ENCODE measurements at regions not wholly inside any gene's neighbourhood (a gene's known extent, or its start where the extent isn't known, plus 50 kb on each side); places are given as distances from the start of the nearest gene placed in this dataset.

DNA sequence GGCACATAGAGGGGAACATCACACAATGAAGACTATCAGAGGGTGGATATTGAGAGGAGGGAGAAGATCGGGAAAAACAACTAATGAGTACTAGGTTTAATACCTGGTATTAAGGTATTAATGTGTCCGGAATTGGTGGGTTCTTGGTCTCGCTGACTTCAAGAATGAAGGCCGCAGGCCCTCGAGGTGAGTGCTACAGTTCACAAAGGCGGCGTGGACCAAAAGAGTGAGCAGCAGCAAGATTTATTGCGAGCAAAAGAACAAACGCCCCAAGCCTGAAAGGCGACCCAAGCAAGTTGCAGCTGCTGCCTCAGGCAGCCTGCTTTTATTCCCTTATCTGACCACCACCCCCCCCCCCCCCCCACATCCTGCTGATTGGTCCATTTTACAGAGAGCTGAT is 2022.8 kb downstream of the NCAM2 start:
- Mint-ChIP-seq H3K27ac (no peak overlapping the region), H3K9me3 (peaks cover 16 to 26% of the 10 kb centered on the region in 2 donors), H3K27me3 (ENCODE audit: low read depth in 2 of 2) (no peaks in the 10 kb centered on the region), H3K4me1 (no peaks in the 10 kb centered on the region), H3K36me3 (peaks cover 14% of the 10 kb centered on the region), H3K4me3 (no peak overlapping the region)
- Histone ChIP-seq H3K9me3 (ENCODE audit: control insufficient read depth, insufficient read depth, low read length) (no peaks in the 10 kb centered on the region), H3K27me3 (ENCODE audit: control insufficient read depth, insufficient read depth, low read length) (no peaks in the 10 kb centered on the region), H3K27ac (ENCODE audit: low read length) (no peak overlapping the region), H3K4me1 (ENCODE audit: control insufficient read depth, insufficient read depth, low read length) (no peaks in the 10 kb centered on the region), H3K4me3 (ENCODE audit: low read length) (no peak overlapping the region), H3K36me3 (ENCODE audit: control insufficient read depth, insufficient read depth, low read length) (no peaks in the 10 kb centered on the region)
- TF ChIP-seq, protein P1, sequence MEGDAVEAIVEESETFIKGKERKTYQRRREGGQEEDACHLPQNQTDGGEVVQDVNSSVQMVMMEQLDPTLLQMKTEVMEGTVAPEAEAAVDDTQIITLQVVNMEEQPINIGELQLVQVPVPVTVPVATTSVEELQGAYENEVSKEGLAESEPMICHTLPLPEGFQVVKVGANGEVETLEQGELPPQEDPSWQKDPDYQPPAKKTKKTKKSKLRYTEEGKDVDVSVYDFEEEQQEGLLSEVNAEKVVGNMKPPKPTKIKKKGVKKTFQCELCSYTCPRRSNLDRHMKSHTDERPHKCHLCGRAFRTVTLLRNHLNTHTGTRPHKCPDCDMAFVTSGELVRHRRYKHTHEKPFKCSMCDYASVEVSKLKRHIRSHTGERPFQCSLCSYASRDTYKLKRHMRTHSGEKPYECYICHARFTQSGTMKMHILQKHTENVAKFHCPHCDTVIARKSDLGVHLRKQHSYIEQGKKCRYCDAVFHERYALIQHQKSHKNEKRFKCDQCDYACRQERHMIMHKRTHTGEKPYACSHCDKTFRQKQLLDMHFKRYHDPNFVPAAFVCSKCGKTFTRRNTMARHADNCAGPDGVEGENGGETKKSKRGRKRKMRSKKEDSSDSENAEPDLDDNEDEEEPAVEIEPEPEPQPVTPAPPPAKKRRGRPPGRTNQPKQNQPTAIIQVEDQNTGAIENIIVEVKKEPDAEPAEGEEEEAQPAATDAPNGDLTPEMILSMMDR (IDR thresholded peaks at IDR 0.05): no peak
- no peak for ATAC-seq
- intact Hi-C loops (cut with micrococcal nuclease): no loop called here
- DNase-seq: no peak
- WGBS (ENCODE audit: insufficient coverage): 92% methylated on average over 10 of the region's 10 CpGs

DNA sequence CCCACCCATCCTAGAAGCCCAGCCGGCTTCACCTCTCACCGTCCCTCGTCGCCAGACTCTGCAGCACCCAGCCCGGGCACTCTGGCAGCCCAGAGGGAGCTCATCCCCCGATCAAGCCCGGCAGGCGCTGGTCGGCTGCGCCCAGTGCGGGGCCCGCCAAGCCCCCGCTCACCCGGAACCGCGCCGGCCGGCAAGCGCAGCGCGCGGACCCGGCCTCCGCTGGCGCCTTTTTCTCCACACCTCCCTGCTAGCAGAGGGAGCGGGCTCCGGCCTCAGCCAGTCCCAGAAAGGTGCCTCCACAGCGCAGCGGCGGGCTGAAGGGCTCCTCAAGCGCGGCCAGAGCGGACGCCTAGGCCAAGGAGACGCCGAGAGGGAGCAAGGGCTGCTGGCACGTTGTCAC is 2023.3 kb downstream of the NCAM2 start:
- H3K9me3 ChIP-seq (ENCODE audit: control insufficient read depth, insufficient read depth, low read length): no peaks in the 10 kb centered on the region
- TF ChIP-seq, protein P1 (IDR thresholded peaks at IDR 0.05): no peak
- DNase-seq (no peak), ATAC-seq (no peak)
- H3K9me3 Mint-ChIP-seq: peaks cover 15 to 25% of the 10 kb centered on the region in 2 donors
- H3K36me3 Mint-ChIP-seq: peaks cover 14% of the 10 kb centered on the region
- no peak overlapping the region for H3K4me3 Mint-ChIP-seq
- H3K27ac ChIP-seq (ENCODE audit: low read length): no peak overlapping the region
- no peaks in the 10 kb centered on the region for H3K4me1 ChIP-seq (ENCODE audit: control insufficient read depth, insufficient read depth, low read length)
- intact Hi-C loops (cut with micrococcal nuclease): no loop called here
- no peak overlapping the region for H3K4me3 ChIP-seq (ENCODE audit: low read length)
- H3K4me1 Mint-ChIP-seq: no peaks in the 10 kb centered on the region
- H3K27me3 ChIP-seq (ENCODE audit: control insufficient read depth, insufficient read depth, low read length): no peaks in the 10 kb centered on the region
- H3K27ac Mint-ChIP-seq: no peak overlapping the region
- H3K27me3 Mint-ChIP-seq (ENCODE audit: low read depth in 2 of 2): no peaks in the 10 kb centered on the region
- no peaks in the 10 kb centered on the region for H3K36me3 ChIP-seq (ENCODE audit: control insufficient read depth, insufficient read depth, low read length)
- WGBS (ENCODE audit: insufficient coverage): 91% methylated on average over 37 of the region's 37 CpGs

DNA sequence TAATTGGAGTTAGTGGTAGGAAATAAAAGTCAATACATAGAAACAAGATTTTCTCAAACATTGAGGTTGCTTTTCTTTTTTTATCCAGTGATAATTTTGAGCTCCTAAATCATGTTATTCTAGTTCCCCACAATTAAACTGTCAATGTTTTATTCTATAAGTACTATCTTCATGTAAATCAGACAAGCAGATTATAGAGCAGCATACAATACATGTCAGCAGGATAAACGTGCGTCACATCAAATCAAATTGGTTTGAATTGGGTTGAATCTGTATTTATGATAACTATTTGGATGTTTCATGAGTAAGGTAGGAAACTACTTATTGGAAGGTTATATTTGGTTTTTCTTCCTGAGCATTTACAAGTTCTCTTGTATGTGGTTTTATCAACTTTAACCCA is 2028.7 kb downstream of the NCAM2 start:
- 97% methylated on average over 2 of the region's 2 CpGs for WGBS (ENCODE audit: insufficient coverage)
- no peaks in the 10 kb centered on the region for H3K36me3 ChIP-seq (ENCODE audit: control insufficient read depth, insufficient read depth, low read length)
- TF ChIP-seq, protein P1 (IDR thresholded peaks at IDR 0.05): no peak
- no peak for DNase-seq
- no peak overlapping the region for H3K27ac ChIP-seq (ENCODE audit: low read length)
- peaks cover 21% of the 10 kb centered on the region for H3K36me3 Mint-ChIP-seq
- no peak for ATAC-seq
- no peak overlapping the region for H3K4me3 Mint-ChIP-seq
- H3K9me3 ChIP-seq (ENCODE audit: control insufficient read depth, insufficient read depth, low read length): peaks cover 2% of the 10 kb centered on the region
- intact Hi-C loops (cut with micrococcal nuclease): no loop called here
- H3K4me1 Mint-ChIP-seq: no peaks in the 10 kb centered on the region
- no peak overlapping the region for H3K27ac Mint-ChIP-seq
- H3K4me1 ChIP-seq (ENCODE audit: control insufficient read depth, insufficient read depth, low read length): no peaks in the 10 kb centered on the region
- H3K4me3 ChIP-seq (ENCODE audit: low read length): no peak overlapping the region
- no peaks in the 10 kb centered on the region for H3K27me3 Mint-ChIP-seq (ENCODE audit: low read depth in 2 of 2)
- peaks cover 17 to 28% of the 10 kb centered on the region in 2 donors for H3K9me3 Mint-ChIP-seq
- H3K27me3 ChIP-seq (ENCODE audit: control insufficient read depth, insufficient read depth, low read length): no peaks in the 10 kb centered on the region

DNA sequence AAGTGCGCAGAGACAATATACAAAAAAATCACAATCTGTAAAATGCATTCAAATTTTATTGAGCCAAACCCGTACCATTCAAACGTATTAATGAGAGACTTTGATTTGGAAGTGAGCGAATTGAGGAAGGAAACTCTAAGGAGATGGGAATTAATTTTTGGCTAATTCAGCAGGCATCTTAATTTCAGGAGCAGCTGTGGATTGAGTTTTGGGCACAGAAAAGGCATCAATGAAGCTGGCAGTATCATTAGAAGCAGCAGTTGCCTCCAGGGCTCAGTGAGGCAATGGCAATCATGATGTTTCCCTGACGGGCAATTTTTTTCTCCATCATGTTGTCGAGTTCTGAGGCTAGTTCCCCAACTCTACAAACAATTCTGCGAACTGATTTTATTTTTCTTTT is 2041.6 kb downstream of the NCAM2 start:
- no peak overlapping the region for H3K4me3 ChIP-seq (ENCODE audit: low read length)
- 79% methylated on average over 4 of the region's 7 CpGs for WGBS (ENCODE audit: insufficient coverage)
- Mint-ChIP-seq H3K4me3 (no peak overlapping the region), H3K4me1 (no peaks in the 10 kb centered on the region), H3K27me3 (ENCODE audit: low read depth in 2 of 2) (no peaks in the 10 kb centered on the region), H3K36me3 (no peaks in the 10 kb centered on the region), H3K9me3 (peaks cover 2 to 14% of the 10 kb centered on the region in 2 donors), H3K27ac (no peak overlapping the region)
- no peak for DNase-seq
- H3K9me3 ChIP-seq (ENCODE audit: control insufficient read depth, insufficient read depth, low read length): no peaks in the 10 kb centered on the region
- ATAC-seq: no peak
- intact Hi-C loops (cut with micrococcal nuclease): no loop called here
- H3K36me3 ChIP-seq (ENCODE audit: control insufficient read depth, insufficient read depth, low read length): no peaks in the 10 kb centered on the region
- H3K4me1 ChIP-seq (ENCODE audit: control insufficient read depth, insufficient read depth, low read length): no peaks in the 10 kb centered on the region
- no peaks in the 10 kb centered on the region for H3K27me3 ChIP-seq (ENCODE audit: control insufficient read depth, insufficient read depth, low read length)
- H3K27ac ChIP-seq (ENCODE audit: low read length): no peak overlapping the region
- TF ChIP-seq, protein P1 (IDR thresholded peaks at IDR 0.05): no peak

All from natural killer cell (primary cell).